ENCODE measurements at regions not wholly inside any gene's neighbourhood (a gene's known extent, or its start where the extent isn't known, plus 50 kb on each side); places are given as distances from the start of the nearest gene placed in this dataset.
A peak's percentile ranks its signal among the peaks of the same experiment; 100 is the strongest.

GRCh38 chr6:69601132-69601531 lies 195.7 kb downstream of the LMBRD1 start:
- H3K27me3 ChIP-seq (ENCODE audit: insufficient read depth in 3 of 3, low read length in 2 of 3): peaks cover 0 to 2% (median 0%) of the 10 kb centered on the region in 3 donors
- TF ChIP-seq, protein P1, sequence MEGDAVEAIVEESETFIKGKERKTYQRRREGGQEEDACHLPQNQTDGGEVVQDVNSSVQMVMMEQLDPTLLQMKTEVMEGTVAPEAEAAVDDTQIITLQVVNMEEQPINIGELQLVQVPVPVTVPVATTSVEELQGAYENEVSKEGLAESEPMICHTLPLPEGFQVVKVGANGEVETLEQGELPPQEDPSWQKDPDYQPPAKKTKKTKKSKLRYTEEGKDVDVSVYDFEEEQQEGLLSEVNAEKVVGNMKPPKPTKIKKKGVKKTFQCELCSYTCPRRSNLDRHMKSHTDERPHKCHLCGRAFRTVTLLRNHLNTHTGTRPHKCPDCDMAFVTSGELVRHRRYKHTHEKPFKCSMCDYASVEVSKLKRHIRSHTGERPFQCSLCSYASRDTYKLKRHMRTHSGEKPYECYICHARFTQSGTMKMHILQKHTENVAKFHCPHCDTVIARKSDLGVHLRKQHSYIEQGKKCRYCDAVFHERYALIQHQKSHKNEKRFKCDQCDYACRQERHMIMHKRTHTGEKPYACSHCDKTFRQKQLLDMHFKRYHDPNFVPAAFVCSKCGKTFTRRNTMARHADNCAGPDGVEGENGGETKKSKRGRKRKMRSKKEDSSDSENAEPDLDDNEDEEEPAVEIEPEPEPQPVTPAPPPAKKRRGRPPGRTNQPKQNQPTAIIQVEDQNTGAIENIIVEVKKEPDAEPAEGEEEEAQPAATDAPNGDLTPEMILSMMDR (IDR thresholded peaks at IDR 0.05): no peak
- intact Hi-C loops (cut with DNase I): no loop called here
- H3K9me3 ChIP-seq: no peaks in the 10 kb centered on the region
- no peaks in the 10 kb centered on the region for H3K4me1 ChIP-seq
- H3K4me3 ChIP-seq: no peak overlapping the region
- WGBS, 3 donors: 39 to 57% (median 54%) methylated on average over 10 of the region's 10 CpGs
- H3K36me3 ChIP-seq (ENCODE audit: insufficient read depth in 1 of 2, low read depth in 1 of 2): no peaks in the 10 kb centered on the region
- no peak overlapping the region for H3K27ac ChIP-seq
- ATAC-seq (no peak), DNase-seq (no peak)

GRCh38 chr6:69594405-69594804 lies 202.4 kb downstream of the LMBRD1 start:
- intact Hi-C loops (cut with DNase I): no loop called here
- ATAC-seq: no peak
- Histone ChIP-seq H3K27ac (no peak overlapping the region), H3K4me1 (no peaks in the 10 kb centered on the region), H3K36me3 (ENCODE audit: insufficient read depth in 1 of 2, low read depth in 1 of 2) (no peaks in the 10 kb centered on the region), H3K4me3 (no peak overlapping the region), H3K27me3 (ENCODE audit: insufficient read depth in 3 of 3, low read length in 2 of 3) (no peaks in the 10 kb centered on the region), H3K9me3 (no peaks in the 10 kb centered on the region)
- no peak for DNase-seq
- WGBS, 3 donors: 97 to 100% (median 98%) methylated on average over 1 of the region's 1 CpG
- TF ChIP-seq, protein P1 (IDR thresholded peaks at IDR 0.05): no peak

GRCh38 chr6:69593706-69594105 lies 203.1 kb downstream of the LMBRD1 start:
- WGBS, 3 donors: 54 to 61% (median 59%) methylated on average over 4 of the region's 4 CpGs
- H3K4me3 ChIP-seq: no peak overlapping the region
- TF ChIP-seq, protein P1 (IDR thresholded peaks at IDR 0.05): no peak
- intact Hi-C loops (cut with DNase I): no loop called here
- ATAC-seq (no peak), DNase-seq (no peak)
- H3K27ac ChIP-seq: no peak overlapping the region
- H3K36me3 ChIP-seq (ENCODE audit: insufficient read depth in 1 of 2, low read depth in 1 of 2): no peaks in the 10 kb centered on the region
- no peaks in the 10 kb centered on the region for H3K4me1 ChIP-seq
- H3K9me3 ChIP-seq: no peaks in the 10 kb centered on the region
- no peaks in the 10 kb centered on the region for H3K27me3 ChIP-seq (ENCODE audit: insufficient read depth in 3 of 3, low read length in 2 of 3)

GRCh38 chr6:69589626-69590025 lies 207.2 kb downstream of the LMBRD1 start:
- H3K4me1 ChIP-seq: no peaks in the 10 kb centered on the region
- intact Hi-C loops (cut with DNase I): no loop called here
- H3K27ac ChIP-seq: no peak overlapping the region
- H3K27me3 ChIP-seq (ENCODE audit: insufficient read depth in 3 of 3, low read length in 2 of 3): no peaks in the 10 kb centered on the region
- H3K4me3 ChIP-seq: no peak overlapping the region
- no peaks in the 10 kb centered on the region for H3K36me3 ChIP-seq (ENCODE audit: insufficient read depth in 1 of 2, low read depth in 1 of 2)
- DNase-seq: no peak
- no peak for ATAC-seq
- TF ChIP-seq, protein P1 (IDR thresholded peaks at IDR 0.05): no peak
- H3K9me3 ChIP-seq: no peaks in the 10 kb centered on the region

- Histone ChIP-seq H3K4me3 (no peak overlapping the region), H3K9me3 (no peaks in the 10 kb centered on the region), H3K27ac (no peak overlapping the region), H3K36me3 (ENCODE audit: insufficient read depth in 1 of 2, low read depth in 1 of 2) (no peaks in the 10 kb centered on the region), H3K4me1 (no peaks in the 10 kb centered on the region), H3K27me3 (ENCODE audit: insufficient read depth in 3 of 3, low read length in 2 of 3) (no peaks in the 10 kb centered on the region)
- ATAC-seq (peak; percentile 24 to 66 (median 58)), DNase-seq (no peak)
- 13 to 19% (median 17%) methylated on average over 9 of the region's 9 CpGs for WGBS, 3 donors
- intact Hi-C loops (cut with DNase I): no loop called here
- TF ChIP-seq, protein P1 (IDR thresholded peaks at IDR 0.05): no peak
Observed at GRCh38 chr6:69584913-69585729, 211.7 kb downstream of the LMBRD1 start.
